H9 (cell line): ENCODE measurements at regions not wholly inside any gene's neighbourhood (a gene's known extent, or its start where the extent isn't known, plus 50 kb on each side); places are given as distances from the start of the nearest gene placed in this dataset.

Experiments used
- DNase-seq: peaks from one replicate; pipeline ENCODE4 v3.0.0-alpha.2; 2017
- H2AFZ ChIP-seq: one replicate; pipeline ENCODE4 v1.6.1; 2013; ENCODE audit warnings: mild to moderate bottlenecking, low read length, control low read depth, moderate library complexity
- H2AK5ac ChIP-seq: 2 replicates; pipeline ENCODE4 v1.6.1; 2013; ENCODE audit warnings: low read length, control low read depth, mixed read lengths; ENCODE audit not compliant: insufficient read length
- H2BK120ac ChIP-seq: one replicate; pipeline ENCODE4 v1.6.1; 2013; ENCODE audit warnings: low read depth, mild to moderate bottlenecking, low read length, control low read depth, inconsistent platforms; ENCODE audit not compliant: poor library complexity, severe bottlenecking
- H2BK12ac ChIP-seq: 2 replicates; pipeline ENCODE4 v1.6.1; 2013; ENCODE audit warnings: low read length, control low read depth, mixed read lengths, low read depth; ENCODE audit not compliant: insufficient read length
- H2BK15ac ChIP-seq: 2 replicates; pipeline ENCODE4 v1.6.1; 2013; ENCODE audit warnings: low read depth, low read length, control low read depth
- H2BK20ac ChIP-seq: one replicate; pipeline ENCODE4 v1.6.1; 2013; ENCODE audit warnings: low read depth, mild to moderate bottlenecking, low read length, control low read depth, inconsistent platforms; ENCODE audit not compliant: poor library complexity, severe bottlenecking
- H2BK5ac ChIP-seq: 2 replicates; pipeline ENCODE4 v1.6.1; 2013; ENCODE audit warnings: low read length, control low read depth, mixed read lengths; ENCODE audit not compliant: insufficient read length
- H3K14ac ChIP-seq: 2 replicates; pipeline ENCODE4 v1.6.1; 2013; ENCODE audit warnings: low read length, control low read depth; ENCODE audit not compliant: insufficient read depth
- H3K18ac ChIP-seq: 2 replicates; pipeline ENCODE4 v1.6.1; 2013; ENCODE audit warnings: low read depth, mild to moderate bottlenecking, mixed read lengths, low read length, control low read depth; ENCODE audit not compliant: insufficient read length
- H3K23ac ChIP-seq: 2 replicates; pipeline ENCODE4 v1.6.1; 2013; ENCODE audit warnings: low read length, control low read depth, mixed read lengths, low read depth; ENCODE audit not compliant: insufficient read length
- H3K23me2 ChIP-seq: 2 replicates; pipeline ENCODE4 v1.6.1; 2013; ENCODE audit warnings: low read depth, mild to moderate bottlenecking, mixed read lengths, low read length, control low read depth; ENCODE audit not compliant: insufficient read length, poor library complexity, severe bottlenecking
- H3K27ac ChIP-seq: 2 replicates; pipeline ENCODE4 v1.5.1; 2013; ENCODE audit warnings: low read length, control low read depth, mixed read lengths, low read depth; ENCODE audit not compliant: insufficient read length
- H3K27me3 ChIP-seq: 2 replicates; pipeline ENCODE4 v1.6.1; 2013; ENCODE audit warnings: low read length, control low read depth, inconsistent platforms; ENCODE audit not compliant: insufficient read depth
- H3K4ac ChIP-seq: 2 replicates; pipeline ENCODE4 v1.6.1; 2013; ENCODE audit warnings: low read depth, mild to moderate bottlenecking, control low read depth, inconsistent platforms, low read length, moderate library complexity
- H3K4me1 ChIP-seq: 2 replicates; pipeline ENCODE4 v1.6.1; 2013; ENCODE audit warnings: low read length, control low read depth, inconsistent platforms; ENCODE audit not compliant: insufficient read depth
- H3K4me2 ChIP-seq: 2 replicates; pipeline ENCODE4 v1.6.1; 2013; ENCODE audit warnings: low read length, control low read depth, mixed read lengths; ENCODE audit not compliant: insufficient read length, insufficient read depth
- H3K56ac ChIP-seq: 2 replicates; pipeline ENCODE4 v1.6.1; 2013; ENCODE audit warnings: low read depth, mild to moderate bottlenecking, mixed read lengths, low read length, control low read depth; ENCODE audit not compliant: insufficient read length
- H3K79me1 ChIP-seq: 2 replicates; pipeline ENCODE4 v1.6.1; 2013; ENCODE audit warnings: low read depth, mild to moderate bottlenecking, moderate library complexity, low read length, control low read depth, inconsistent platforms; ENCODE audit not compliant: insufficient read depth, poor library complexity, severe bottlenecking
- H3K79me2 ChIP-seq: 2 replicates; pipeline ENCODE4 v1.6.1; 2013; ENCODE audit warnings: low read length, control low read depth, inconsistent platforms; ENCODE audit not compliant: insufficient read depth
- H3K9ac ChIP-seq: 2 replicates; pipeline ENCODE4 v1.6.1; 2013; ENCODE audit warnings: low read length, control low read depth, mixed read lengths; ENCODE audit not compliant: insufficient read length; ENCODE audit errors: extremely low read depth
- H3K9me3 ChIP-seq: one replicate; pipeline ENCODE4 v1.6.1; 2013; ENCODE audit warnings: low read depth, low read length, inconsistent platforms; ENCODE audit not compliant: control insufficient read depth
- H3T11ph ChIP-seq: one replicate; pipeline ENCODE4 v1.6.1; 2013; ENCODE audit warnings: mild to moderate bottlenecking, low read length, control low read depth, inconsistent platforms
- H4K20me1 ChIP-seq: one replicate; pipeline ENCODE4 v1.6.1; 2013; ENCODE audit not compliant: control insufficient read depth, insufficient read length, insufficient read depth
- H4K5ac ChIP-seq: 2 replicates; pipeline ENCODE4 v1.6.1; 2013; ENCODE audit warnings: low read depth, mild to moderate bottlenecking, mixed read lengths, low read length, control low read depth; ENCODE audit not compliant: insufficient read length
- H4K8ac ChIP-seq: replicated peaks from 2 replicates; pipeline ENCODE4 v1.6.1; 2013; ENCODE audit warnings: low read length, control low read depth, mixed read lengths, low read depth; ENCODE audit not compliant: insufficient read length
- H4K91ac ChIP-seq: 2 replicates; pipeline ENCODE4 v1.6.1; 2013; ENCODE audit warnings: low read depth, mild to moderate bottlenecking, moderate library complexity, mixed read lengths, low read length, control low read depth; ENCODE audit not compliant: insufficient read length
- H3K27ac Mint-ChIP-seq, 3 experiments: 2 replicates in 2 of 3; 3 replicates in 1 of 3; pipeline ENCODE4 v1.8.0; 2020 to 2021; ENCODE audit warnings: mixed read lengths in 3 of 3, mild to moderate bottlenecking in 1 of 3, moderate library complexity in 1 of 3
- H3K27me3 Mint-ChIP-seq: 2 replicates; pipeline ENCODE4 v1.8.0; 2021; ENCODE audit warnings: low read depth, mild to moderate bottlenecking, moderate library complexity, mixed read lengths
- H3K36me3 Mint-ChIP-seq, 3 experiments: 2 replicates in 2 of 3; 3 replicates in 1 of 3; pipeline ENCODE4 v1.8.0; 2020 to 2021; ENCODE audit warnings: low read depth in 3 of 3, mixed read lengths in 3 of 3; ENCODE audit not compliant: insufficient read depth in 1 of 3
- H3K4me1 Mint-ChIP-seq, 2 experiments: 2 replicates each; pipeline ENCODE4 v1.8.0; 2020; ENCODE audit warnings: mixed read lengths in 2 of 2
- H3K4me3 Mint-ChIP-seq, 2 experiments: 2 replicates in 1 of 2; 3 replicates in 1 of 2; pipeline ENCODE4 v1.8.0; 2020 to 2021; ENCODE audit warnings: mild to moderate bottlenecking in 2 of 2, mixed read lengths in 2 of 2, moderate library complexity in 1 of 2
- H3K9me3 Mint-ChIP-seq, 2 experiments: 2 replicates in 1 of 2; 3 replicates in 1 of 2; pipeline ENCODE4 v1.8.0; 2020; ENCODE audit warnings: mild to moderate bottlenecking in 2 of 2, mixed read lengths in 2 of 2, moderate library complexity in 1 of 2
- WGBS: extraction: QIAGEN DNeasy Blood & Tissue Kit; methylation state at CpG from one replicate; pipeline ENCODE4 v1.1.7; 2013; ENCODE audit warnings: missing lambda C conversion rate, low lambda C conversion rate, mixed read lengths; ENCODE audit not compliant: insufficient read length; ENCODE audit errors: extremely low coverage; 5-methylcytosine and 5-hydroxymethylcytosine counted together
- TF ChIP-seq, protein P1 (sequence below): fragments of 200-600 bp; sonication (generic); conservative IDR thresholded peaks from 3 replicates; pipeline ENCODE4 v1.8.0; 2021; ENCODE audit warnings: antibody characterized with exemption, mild to moderate bottlenecking

DNA sequence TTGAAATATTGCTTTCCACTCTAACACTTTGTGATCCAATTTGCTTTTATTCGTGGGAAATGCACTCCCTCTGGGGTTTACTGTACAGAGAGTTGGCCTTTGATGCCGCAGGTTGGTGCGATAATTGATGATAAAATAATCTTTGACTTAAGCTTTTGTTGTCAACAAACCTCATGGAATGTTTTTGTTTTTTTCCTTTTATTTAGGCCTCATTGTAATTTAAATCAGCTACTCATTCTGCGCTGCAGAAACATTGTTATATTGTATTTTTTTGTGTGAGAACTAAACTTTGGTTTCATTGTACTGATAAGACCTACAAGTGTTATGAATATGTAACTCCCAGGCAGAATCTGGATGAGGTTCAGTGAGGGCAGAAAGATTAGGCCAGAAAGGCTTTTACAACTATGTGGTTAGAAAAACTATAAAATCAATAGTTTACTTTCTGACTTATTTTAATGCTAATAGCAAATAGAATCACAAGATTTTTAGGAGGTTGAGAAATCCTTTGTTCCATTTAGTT lies 76.8 kb upstream of the POM121L12 start:
- Mint-ChIP-seq H3K4me1 (peaks cover 28 to 31% of the 10 kb centered on the region in 2 experiments), H3K36me3 (no peaks in the 10 kb centered on the region; a peak in 4 of 7 replicates), H3K27ac (no peak overlapping the region), H3K4me3 (no peak overlapping the region), H3K27me3 (no peaks in the 10 kb centered on the region), H3K9me3 (no peaks in the 10 kb centered on the region)
- no peak for DNase-seq
- Histone ChIP-seq H3K4me1 (no peaks in the 10 kb centered on the region; the same call in 1 of the 2 replicates), H2BK15ac (no peak overlapping the region), H2BK20ac (no peak overlapping the region), H3T11ph (no peak overlapping the region), H2BK120ac (no peak overlapping the region), H3K4ac (no peak overlapping the region), H4K8ac (no peak overlapping the region), H3K4me2 (no peak overlapping the region), H3K23ac (no peak overlapping the region), H2AK5ac (no peak overlapping the region), H2AFZ (no peak overlapping the region), H3K79me2 (no peaks in the 10 kb centered on the region), H3K27ac (no peak overlapping the region), H2BK5ac (no peak overlapping the region), H3K9me3 (no peaks in the 10 kb centered on the region), H4K20me1 (no peaks in the 10 kb centered on the region), H2BK12ac (no peak overlapping the region), H3K27me3 (no peaks in the 10 kb centered on the region), H4K91ac (no peak overlapping the region), H3K14ac (no peak overlapping the region), H3K79me1 (no peaks in the 10 kb centered on the region), H3K23me2 (no peaks in the 10 kb centered on the region), H4K5ac (no peak overlapping the region), H3K56ac (no peak overlapping the region), H3K9ac (no peak overlapping the region), H3K18ac (no peak overlapping the region)
- WGBS: no CpG with 5 or more reads among the region's 4 CpGs
- TF ChIP-seq, protein P1, sequence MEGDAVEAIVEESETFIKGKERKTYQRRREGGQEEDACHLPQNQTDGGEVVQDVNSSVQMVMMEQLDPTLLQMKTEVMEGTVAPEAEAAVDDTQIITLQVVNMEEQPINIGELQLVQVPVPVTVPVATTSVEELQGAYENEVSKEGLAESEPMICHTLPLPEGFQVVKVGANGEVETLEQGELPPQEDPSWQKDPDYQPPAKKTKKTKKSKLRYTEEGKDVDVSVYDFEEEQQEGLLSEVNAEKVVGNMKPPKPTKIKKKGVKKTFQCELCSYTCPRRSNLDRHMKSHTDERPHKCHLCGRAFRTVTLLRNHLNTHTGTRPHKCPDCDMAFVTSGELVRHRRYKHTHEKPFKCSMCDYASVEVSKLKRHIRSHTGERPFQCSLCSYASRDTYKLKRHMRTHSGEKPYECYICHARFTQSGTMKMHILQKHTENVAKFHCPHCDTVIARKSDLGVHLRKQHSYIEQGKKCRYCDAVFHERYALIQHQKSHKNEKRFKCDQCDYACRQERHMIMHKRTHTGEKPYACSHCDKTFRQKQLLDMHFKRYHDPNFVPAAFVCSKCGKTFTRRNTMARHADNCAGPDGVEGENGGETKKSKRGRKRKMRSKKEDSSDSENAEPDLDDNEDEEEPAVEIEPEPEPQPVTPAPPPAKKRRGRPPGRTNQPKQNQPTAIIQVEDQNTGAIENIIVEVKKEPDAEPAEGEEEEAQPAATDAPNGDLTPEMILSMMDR: no peak
